ENCODE measurements at regions not wholly inside any gene's neighbourhood (a gene's known extent, or its start where the extent isn't known, plus 50 kb on each side); places are given as distances from the start of the nearest gene placed in this dataset.

DNA sequence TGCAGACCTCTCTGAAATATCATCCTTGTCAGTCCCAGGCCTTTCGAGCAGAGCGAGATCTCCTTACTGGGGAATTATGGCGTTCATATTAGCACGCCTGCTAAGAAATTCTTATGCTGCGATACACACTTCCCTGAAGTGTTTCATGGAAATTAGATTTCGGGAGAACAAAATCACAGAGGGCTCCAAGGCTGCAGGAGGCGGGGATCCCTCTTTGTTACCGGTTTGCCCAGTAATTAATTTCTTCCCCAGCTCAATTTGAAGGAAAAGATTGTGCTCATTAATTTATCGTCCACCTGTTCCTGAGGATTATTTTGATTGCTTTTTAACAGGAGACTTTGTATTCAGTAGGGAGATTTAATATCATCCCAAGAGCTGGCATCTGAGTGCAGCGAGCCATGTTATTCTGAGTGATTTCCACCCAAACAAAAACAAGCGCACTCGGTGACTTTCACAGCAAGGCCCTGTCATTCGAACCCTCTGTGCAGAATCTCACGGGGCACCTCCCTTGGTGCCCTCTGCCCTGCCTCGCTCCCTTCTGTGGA lies 202.3 kb upstream of the GALNT2 start:
- TF ChIP-seq POLR2A (IDR thresholded peaks at IDR 0.05; ENCODE audit: extremely low read depth, insufficient read length) (no peak), MYC (IDR thresholded peaks at IDR 0.05; ENCODE audit: low read depth, low read length) (no peak)
- TF ChIP-seq, protein P1, sequence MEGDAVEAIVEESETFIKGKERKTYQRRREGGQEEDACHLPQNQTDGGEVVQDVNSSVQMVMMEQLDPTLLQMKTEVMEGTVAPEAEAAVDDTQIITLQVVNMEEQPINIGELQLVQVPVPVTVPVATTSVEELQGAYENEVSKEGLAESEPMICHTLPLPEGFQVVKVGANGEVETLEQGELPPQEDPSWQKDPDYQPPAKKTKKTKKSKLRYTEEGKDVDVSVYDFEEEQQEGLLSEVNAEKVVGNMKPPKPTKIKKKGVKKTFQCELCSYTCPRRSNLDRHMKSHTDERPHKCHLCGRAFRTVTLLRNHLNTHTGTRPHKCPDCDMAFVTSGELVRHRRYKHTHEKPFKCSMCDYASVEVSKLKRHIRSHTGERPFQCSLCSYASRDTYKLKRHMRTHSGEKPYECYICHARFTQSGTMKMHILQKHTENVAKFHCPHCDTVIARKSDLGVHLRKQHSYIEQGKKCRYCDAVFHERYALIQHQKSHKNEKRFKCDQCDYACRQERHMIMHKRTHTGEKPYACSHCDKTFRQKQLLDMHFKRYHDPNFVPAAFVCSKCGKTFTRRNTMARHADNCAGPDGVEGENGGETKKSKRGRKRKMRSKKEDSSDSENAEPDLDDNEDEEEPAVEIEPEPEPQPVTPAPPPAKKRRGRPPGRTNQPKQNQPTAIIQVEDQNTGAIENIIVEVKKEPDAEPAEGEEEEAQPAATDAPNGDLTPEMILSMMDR (IDR thresholded peaks at IDR 0.05; ENCODE audit: low read depth, low read length) = no peak

All from NB4 (cell line).